ENCODE measurements at regions not wholly inside any gene's neighbourhood (a gene's known extent, or its start where the extent isn't known, plus 50 kb on each side); places are given as distances from the start of the nearest gene placed in this dataset.
"Not testable (repeated sequence)": the region's sequence is repeated elsewhere in the genome, so short reads cannot be mapped to it uniquely, and the experiment has no call there.

- no peak for DNase-seq (ENCODE audit: low read depth in 2 of 2)
Measured at GRCh38 chr22:27250886-27251285, 550.7 kb downstream of the MN1 start.

GRCh38 chr22:27251563-27251962 lies 550.0 kb downstream of the MN1 start:
- no peak for DNase-seq (ENCODE audit: low read depth in 2 of 2)

GRCh38 chr22:27252282-27253049 lies 549.1 kb downstream of the MN1 start:
- no peak for DNase-seq (ENCODE audit: low read depth in 2 of 2)

GRCh38 chr22:27253108-27253902 lies 548.3 kb downstream of the MN1 start:
- DNase-seq (ENCODE audit: low read depth in 2 of 2): no peak

GRCh38 chr22:27254063-27254462 lies 547.5 kb downstream of the MN1 start:
- not testable (repeated sequence) for DNase-seq (ENCODE audit: low read depth in 2 of 2)

GRCh38 chr22:27255580-27255979 lies 546.0 kb downstream of the MN1 start:
- no peak for DNase-seq (ENCODE audit: low read depth in 2 of 2)

- no peak for DNase-seq (ENCODE audit: low read depth in 2 of 2)
Measured at GRCh38 chr22:27257987-27258386, 543.6 kb downstream of the MN1 start.

GRCh38 chr22:27258616-27259172 lies 542.9 kb downstream of the MN1 start:
- no peak for DNase-seq (ENCODE audit: low read depth in 2 of 2)

- DNase-seq (ENCODE audit: low read depth in 2 of 2): no peak
Measured at GRCh38 chr22:27259433-27259832, 542.1 kb downstream of the MN1 start.

- no peak for DNase-seq (ENCODE audit: low read depth in 2 of 2)
Measured at GRCh38 chr22:27260087-27260698, 541.4 kb downstream of the MN1 start.

- DNase-seq (ENCODE audit: low read depth in 2 of 2): no peak
Measured at GRCh38 chr22:27262361-27262760, 539.2 kb downstream of the MN1 start.

GRCh38 chr22:27264184-27264583 lies 537.4 kb downstream of the MN1 start:
- DNase-seq (ENCODE audit: low read depth in 2 of 2): no peak

- no peak for DNase-seq (ENCODE audit: low read depth in 2 of 2)
Measured at GRCh38 chr22:27267145-27267544, 534.4 kb downstream of the MN1 start.

- DNase-seq (ENCODE audit: low read depth in 2 of 2): no peak
Measured at GRCh38 chr22:27269751-27270543, 531.6 kb downstream of the MN1 start.

GRCh38 chr22:27270818-27271510 lies 530.6 kb downstream of the MN1 start:
- no peak for DNase-seq (ENCODE audit: low read depth in 2 of 2)

- no peak for DNase-seq (ENCODE audit: low read depth in 2 of 2)
Measured at GRCh38 chr22:27273436-27273835, 528.1 kb downstream of the MN1 start.

- DNase-seq (ENCODE audit: low read depth in 2 of 2): no peak
Measured at GRCh38 chr22:27273853-27274252, 527.7 kb downstream of the MN1 start.

GRCh38 chr22:27274770-27275449 lies 526.6 kb downstream of the MN1 start:
- DNase-seq (ENCODE audit: low read depth in 2 of 2): no peak

GRCh38 chr22:27278946-27279345 lies 522.6 kb downstream of the MN1 start:
- no peak for DNase-seq (ENCODE audit: low read depth in 2 of 2)

- DNase-seq (ENCODE audit: low read depth in 2 of 2): no peak
Measured at GRCh38 chr22:27283240-27283639, 518.3 kb downstream of the MN1 start.
